GM12875 (cell line): ENCODE measurements at regions not wholly inside any gene's neighbourhood (a gene's known extent, or its start where the extent isn't known, plus 50 kb on each side); places are given as distances from the start of the nearest gene placed in this dataset.
"Not testable (repeated sequence)": the region's sequence is repeated elsewhere in the genome, so short reads cannot be mapped to it uniquely, and the experiment has no call there.

Source experiments
- H3K4me3 ChIP-seq: one replicate; pipeline ENCODE4 v1.5.1; 2011; ENCODE audit warnings: low read depth, low read length, control low read depth
- CTCF ChIP-seq: IDR thresholded peaks from 2 replicates; pipeline ENCODE4 v1.5.1; 2011; ENCODE audit warnings: low read depth, mild to moderate bottlenecking, control low read depth, inconsistent platforms, low read length, moderate library complexity, borderline replicate concordance; ENCODE audit not compliant: insufficient read depth

GRCh38 chr7:96800824-96801223 is 91.2 kb upstream of the SEM1 start:
- no peak for TF ChIP-seq CTCF
- no peak overlapping the region for H3K4me3 ChIP-seq

GRCh38 chr7:96819111-96819700 is 109.6 kb upstream of the SEM1 start:
- no peak for TF ChIP-seq CTCF
- no peak overlapping the region for H3K4me3 ChIP-seq

GRCh38 chr7:96821131-96821530 is 111.5 kb upstream of the SEM1 start:
- H3K4me3 ChIP-seq: not testable (repeated sequence)

- no peak for TF ChIP-seq CTCF
- no peak overlapping the region for H3K4me3 ChIP-seq
Observed at GRCh38 chr7:96822824-96823223, 113.2 kb upstream of the SEM1 start.

GRCh38 chr7:96823274-96823673 is 113.6 kb upstream of the SEM1 start:
- no peak for TF ChIP-seq CTCF
- no peak overlapping the region for H3K4me3 ChIP-seq

- no peak for TF ChIP-seq CTCF
- no peak overlapping the region for H3K4me3 ChIP-seq
Observed at GRCh38 chr7:96824686-96825085, 115.0 kb upstream of the SEM1 start.

- TF ChIP-seq CTCF: no peak
- no peak overlapping the region for H3K4me3 ChIP-seq
Observed at GRCh38 chr7:96825285-96825684, 115.6 kb upstream of the SEM1 start.

- H3K4me3 ChIP-seq: no peak overlapping the region
- TF ChIP-seq CTCF: no peak
Observed at GRCh38 chr7:96826089-96826488, 116.4 kb upstream of the SEM1 start.
